A549 (cell line): ENCODE measurements at regions not wholly inside any gene's neighbourhood (a gene's known extent, or its start where the extent isn't known, plus 50 kb on each side); places are given as distances from the start of the nearest gene placed in this dataset.

Experiments used
- CEBPB ChIP-seq, 2 experiments: fragments of >200 bp in 1 of 2; sonication (Bioruptor Twin) in 1 of 2; formaldehyde crosslinking in 1 of 2; IDR thresholded peaks; 2 replicates each; pipeline ENCODE4 v1.6.1; 2012 to 2016
- CHD4 ChIP-seq: fragments of 200-600 bp; sonication (generic); IDR thresholded peaks from 2 replicates; pipeline ENCODE4 v1.6.1; 2016; ENCODE audit warnings: antibody characterized with exemption, mild to moderate bottlenecking, borderline replicate concordance
- EP300 ChIP-seq, 2 experiments: fragments of >200 bp; sonication (Bioruptor Twin); formaldehyde crosslinking; IDR thresholded peaks; 2 replicates in 1 of 2; 3 replicates in 1 of 2; pipeline ENCODE4 v1.6.1; 2016 to 2017
- JUN ChIP-seq, 2 experiments: fragments of >200 bp; sonication (Bioruptor Twin); formaldehyde crosslinking; IDR thresholded peaks; 2 replicates in 1 of 2; 3 replicates in 1 of 2; pipeline ENCODE4 v1.6.1; 2016 to 2017
- KDM5A ChIP-seq: fragments of 200-600 bp; sonication (generic); IDR thresholded peaks from 2 replicates; pipeline ENCODE4 v1.6.1; 2016; ENCODE audit warnings: antibody characterized with exemption, mild to moderate bottlenecking
- POLR2A ChIP-seq: IDR thresholded peaks from 2 replicates; pipeline ENCODE4 v1.6.1; 2012; ENCODE audit warnings: mild to moderate bottlenecking, low read length
- RFX5 ChIP-seq: fragments of 450-650 bp; IDR thresholded peaks from 2 replicates; pipeline ENCODE4 v1.7.1; 2014; ENCODE audit warnings: antibody characterized with exemption, mild to moderate bottlenecking, moderate library complexity
- TF ChIP-seq, protein P1 (sequence below): fragments of >200 bp; sonication (Bioruptor Twin); formaldehyde crosslinking; IDR thresholded peaks from 3 replicates; pipeline ENCODE4 v1.5.1; 2016

DNA sequence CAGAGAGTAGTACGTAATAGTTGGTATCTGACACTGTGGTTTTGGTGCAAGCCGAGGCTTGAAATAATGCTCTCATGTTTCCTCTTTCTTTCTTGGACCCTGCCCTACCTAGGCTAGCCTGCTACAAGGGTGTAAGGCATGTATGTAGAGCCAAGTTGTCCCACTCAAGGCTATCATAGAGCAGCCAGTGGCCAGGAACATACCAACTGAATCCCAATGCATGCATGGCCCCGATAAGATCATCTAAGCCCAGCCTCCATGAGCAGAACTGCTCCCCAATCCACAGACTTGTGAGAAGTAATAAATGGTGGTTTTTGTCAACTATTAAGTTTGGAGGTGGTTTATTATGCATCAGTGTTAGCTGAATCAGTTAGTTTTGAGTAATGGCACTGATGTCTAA is 250.2 kb downstream of the SH2D4B start:
- TF ChIP-seq RFX5 (no peak), JUN (IDR thresholded peaks at IDR 0.05) (no peak), CHD4 (no peak), POLR2A (no peak), EP300 (IDR thresholded peaks at IDR 0.05) (no peak), KDM5A (no peak), CEBPB (IDR thresholded peaks at IDR 0.05) (no peak)
- TF ChIP-seq, protein P1, sequence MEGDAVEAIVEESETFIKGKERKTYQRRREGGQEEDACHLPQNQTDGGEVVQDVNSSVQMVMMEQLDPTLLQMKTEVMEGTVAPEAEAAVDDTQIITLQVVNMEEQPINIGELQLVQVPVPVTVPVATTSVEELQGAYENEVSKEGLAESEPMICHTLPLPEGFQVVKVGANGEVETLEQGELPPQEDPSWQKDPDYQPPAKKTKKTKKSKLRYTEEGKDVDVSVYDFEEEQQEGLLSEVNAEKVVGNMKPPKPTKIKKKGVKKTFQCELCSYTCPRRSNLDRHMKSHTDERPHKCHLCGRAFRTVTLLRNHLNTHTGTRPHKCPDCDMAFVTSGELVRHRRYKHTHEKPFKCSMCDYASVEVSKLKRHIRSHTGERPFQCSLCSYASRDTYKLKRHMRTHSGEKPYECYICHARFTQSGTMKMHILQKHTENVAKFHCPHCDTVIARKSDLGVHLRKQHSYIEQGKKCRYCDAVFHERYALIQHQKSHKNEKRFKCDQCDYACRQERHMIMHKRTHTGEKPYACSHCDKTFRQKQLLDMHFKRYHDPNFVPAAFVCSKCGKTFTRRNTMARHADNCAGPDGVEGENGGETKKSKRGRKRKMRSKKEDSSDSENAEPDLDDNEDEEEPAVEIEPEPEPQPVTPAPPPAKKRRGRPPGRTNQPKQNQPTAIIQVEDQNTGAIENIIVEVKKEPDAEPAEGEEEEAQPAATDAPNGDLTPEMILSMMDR: no peak
